Jurkat, Clone E6-1 (cell line): ENCODE measurements at regions not wholly inside any gene's neighbourhood (a gene's known extent, or its start where the extent isn't known, plus 50 kb on each side); places are given as distances from the start of the nearest gene placed in this dataset.

Source experiments
- DNase-seq: peaks from one replicate; pipeline ENCODE4 v3.0.0-alpha.2; 2011; ENCODE audit warnings: low read depth, low spot score
- H3K4me3 ChIP-seq: 2 replicates; pipeline ENCODE4 v1.5.1; 2011; ENCODE audit warnings: mild to moderate bottlenecking, low read length, control low read depth, moderate library complexity

DNA sequence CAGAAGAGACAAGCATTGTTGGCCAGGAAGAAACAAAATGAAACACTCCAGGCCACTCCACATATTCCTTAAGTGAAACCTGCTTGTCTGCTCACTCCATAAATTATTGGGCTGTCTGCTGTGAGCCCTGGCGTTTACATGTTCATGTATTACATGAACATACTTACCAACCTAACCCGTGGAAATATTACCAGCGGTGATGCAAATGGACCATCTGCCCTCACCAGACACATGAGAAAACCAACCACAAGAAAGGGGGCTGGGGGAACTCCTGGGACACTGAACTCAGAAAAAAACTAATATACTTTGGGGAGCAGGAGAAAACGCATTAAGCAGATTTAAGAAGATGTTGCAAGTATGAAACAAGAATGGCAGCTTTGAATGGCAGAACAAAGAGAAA lies 731.2 kb upstream of the IGFBP3 start:
- DNase-seq: no peak
- no peak overlapping the region for H3K4me3 ChIP-seq

DNA sequence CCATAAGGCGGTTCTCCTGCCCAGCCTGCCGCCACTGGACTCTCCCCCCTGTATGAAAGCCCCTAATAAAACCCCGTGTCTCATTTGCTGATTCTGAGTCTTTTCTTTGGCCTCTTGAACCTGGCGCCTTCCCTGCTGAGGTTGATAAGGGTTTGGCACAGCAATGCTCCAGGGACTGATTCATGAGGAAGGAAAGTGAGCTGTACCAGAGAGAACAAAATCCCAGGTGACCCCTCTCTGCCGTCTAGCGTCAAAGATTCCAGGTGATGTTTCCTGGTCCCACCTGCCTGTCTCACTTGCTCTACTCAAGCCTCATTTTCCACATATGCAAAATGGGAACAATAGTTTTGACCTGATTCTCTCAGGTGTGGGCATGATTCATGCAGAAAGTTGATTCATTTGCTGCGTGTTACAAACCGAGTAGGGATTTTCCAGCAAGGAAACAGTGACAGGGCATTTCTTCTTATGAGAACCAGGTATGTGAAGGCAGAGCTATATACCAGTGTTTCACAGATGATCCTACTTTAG lies 730.6 kb upstream of the IGFBP3 start:
- DNase-seq: no peak
- H3K4me3 ChIP-seq: no peak overlapping the region

DNA sequence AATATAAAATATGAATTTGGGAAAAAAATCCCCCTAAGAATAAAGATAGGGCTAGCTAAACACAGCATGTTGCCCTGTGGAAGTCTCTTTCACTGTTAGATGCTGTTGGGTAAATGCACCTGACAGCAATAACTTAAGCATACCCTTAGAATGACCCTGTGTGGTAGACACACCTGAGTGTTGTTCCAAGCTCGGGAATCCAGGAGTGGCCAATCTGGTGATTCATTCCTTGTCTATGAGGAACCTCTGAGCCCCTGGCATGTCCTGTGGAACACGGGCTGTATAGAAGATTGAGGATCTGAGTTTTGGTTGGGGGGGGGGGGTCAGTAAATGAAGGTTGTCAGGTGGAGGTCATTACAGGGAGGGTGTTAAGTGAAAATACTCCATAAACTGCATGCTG lies 730.0 kb upstream of the IGFBP3 start:
- DNase-seq: no peak
- H3K4me3 ChIP-seq: no peak overlapping the region

DNA sequence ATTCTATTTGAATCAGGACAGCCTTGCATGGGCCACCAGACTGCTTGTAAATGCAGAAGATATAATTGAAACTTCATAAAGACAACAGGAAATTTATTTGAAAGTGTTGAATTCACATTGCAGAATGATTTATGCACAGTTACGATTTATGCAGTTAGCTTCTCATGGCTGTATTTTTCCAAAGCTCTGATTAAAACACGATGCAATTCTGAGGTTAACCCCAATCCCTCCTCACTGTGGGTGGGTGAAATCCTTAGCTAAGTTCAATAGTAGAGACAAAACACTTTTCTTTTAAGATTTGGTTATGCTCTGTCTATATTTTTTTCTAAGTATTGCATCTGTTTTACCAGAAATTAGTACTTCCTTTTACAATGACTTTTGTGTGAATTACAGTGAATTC lies 728.8 kb upstream of the IGFBP3 start:
- H3K4me3 ChIP-seq: no peak overlapping the region
- DNase-seq: no peak

DNA sequence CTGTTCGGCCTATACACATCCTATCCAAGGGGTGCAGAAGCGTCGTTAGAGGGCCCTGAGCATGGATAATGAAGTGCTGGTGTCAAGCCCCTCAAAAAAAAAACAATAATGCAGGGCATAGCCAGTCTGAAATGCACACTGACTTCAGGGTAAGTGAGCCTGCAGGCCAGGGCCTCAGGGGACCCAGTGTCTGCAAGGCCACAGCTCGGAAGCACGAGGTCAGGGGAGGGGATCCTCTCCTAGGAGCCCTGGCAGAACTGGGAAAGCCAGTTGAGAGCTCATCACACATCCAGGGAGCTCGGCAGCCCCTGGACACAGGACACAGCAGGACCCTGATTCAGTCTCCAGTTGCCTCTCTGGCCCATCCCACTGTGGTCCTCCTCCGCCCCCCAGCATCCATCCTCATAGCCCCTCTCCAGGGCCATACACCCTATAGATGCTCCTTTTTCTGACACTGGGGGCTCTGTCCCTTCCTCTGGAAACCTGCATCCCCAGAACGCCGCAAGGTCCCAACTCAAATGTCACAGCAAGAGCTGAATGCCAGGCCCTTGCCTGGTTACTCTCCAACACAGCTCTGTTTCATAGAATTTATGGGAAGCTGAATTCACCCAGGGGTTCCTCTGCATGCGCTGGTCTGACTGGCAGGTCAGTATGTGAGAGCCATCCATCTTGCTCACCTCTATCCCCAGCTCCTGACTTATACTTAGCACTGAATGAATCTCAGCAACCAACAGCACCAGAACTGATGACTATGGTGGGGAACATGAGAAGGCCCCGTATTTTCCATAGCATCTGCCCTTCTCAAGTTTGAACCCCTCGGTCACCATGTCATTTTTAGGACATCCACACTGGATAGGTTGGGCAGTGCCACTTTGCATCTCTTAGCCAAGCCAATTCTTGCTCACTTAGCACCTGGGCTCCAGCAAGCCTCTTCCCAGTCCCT lies 717.0 kb upstream of the IGFBP3 start:
- no peak overlapping the region for H3K4me3 ChIP-seq
- DNase-seq: no peak

DNA sequence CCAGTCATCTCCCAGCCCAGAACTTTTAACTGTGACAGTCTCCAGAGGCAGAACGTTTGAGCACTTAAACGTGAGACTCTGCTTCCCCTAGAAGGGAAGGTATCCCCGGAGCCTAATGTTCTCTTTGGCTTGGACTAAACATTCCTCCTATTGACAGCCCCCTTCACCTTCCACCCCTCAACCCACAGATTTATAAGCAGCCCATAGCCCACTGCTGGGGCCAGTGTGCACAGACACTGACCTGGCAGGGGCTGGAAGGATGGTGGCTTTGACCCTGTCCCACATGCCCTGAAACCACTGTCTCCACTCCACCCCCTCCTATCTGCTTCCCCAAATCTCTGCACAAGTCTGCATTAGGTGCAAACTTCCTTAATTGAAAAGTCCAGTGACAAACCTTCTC lies 715.0 kb upstream of the IGFBP3 start:
- no peak overlapping the region for H3K4me3 ChIP-seq
- DNase-seq: no peak

DNA sequence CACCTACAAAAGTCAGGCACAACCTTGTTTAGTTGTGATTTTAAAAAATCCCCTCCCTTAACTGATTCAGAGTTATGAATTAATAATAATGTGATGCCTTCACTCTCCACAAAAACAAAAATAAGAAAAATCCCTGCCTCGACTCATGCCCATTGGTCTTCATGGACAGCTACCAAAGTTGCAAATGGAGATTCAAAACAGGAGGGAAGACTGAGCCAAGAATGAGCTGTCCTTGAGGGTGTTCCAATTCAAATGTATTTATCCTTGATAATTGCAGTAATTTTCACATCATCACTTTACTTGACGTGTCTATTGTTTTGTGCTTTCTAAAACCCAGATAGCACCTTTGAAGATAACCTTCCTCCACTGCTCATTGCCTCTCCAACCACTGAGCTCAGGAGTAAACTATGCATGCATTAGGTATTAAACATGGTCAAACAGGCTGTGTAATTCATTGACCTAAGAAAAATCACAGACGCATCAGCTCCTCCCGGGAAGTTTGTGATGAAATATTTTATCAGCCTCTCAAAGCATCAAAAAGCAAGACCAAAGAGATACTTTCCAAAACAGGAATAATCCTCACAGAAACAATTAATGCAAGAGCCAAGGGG lies 712.7 kb upstream of the IGFBP3 start:
- no peak for DNase-seq
- H3K4me3 ChIP-seq: no peak overlapping the region

DNA sequence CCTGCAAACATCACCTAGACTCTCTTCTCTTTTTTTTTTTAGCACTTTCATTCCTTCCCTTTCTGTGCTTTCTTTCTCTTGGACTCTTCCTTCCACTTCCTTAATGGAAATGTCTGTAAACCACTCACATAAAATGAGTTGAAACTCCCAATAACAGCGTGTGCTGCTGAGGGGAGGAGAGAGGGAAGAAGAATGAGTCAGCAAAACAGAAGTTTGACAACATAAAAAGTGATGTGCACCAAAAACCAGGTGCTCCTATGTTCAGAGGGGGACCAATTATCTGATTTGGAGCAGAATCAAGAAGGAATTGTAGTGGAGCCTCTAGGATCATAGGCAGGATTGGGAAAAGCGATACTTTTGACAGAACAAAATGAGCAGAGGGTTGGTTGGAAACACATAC lies 712.1 kb upstream of the IGFBP3 start:
- DNase-seq: no peak
- H3K4me3 ChIP-seq: no peak overlapping the region

DNA sequence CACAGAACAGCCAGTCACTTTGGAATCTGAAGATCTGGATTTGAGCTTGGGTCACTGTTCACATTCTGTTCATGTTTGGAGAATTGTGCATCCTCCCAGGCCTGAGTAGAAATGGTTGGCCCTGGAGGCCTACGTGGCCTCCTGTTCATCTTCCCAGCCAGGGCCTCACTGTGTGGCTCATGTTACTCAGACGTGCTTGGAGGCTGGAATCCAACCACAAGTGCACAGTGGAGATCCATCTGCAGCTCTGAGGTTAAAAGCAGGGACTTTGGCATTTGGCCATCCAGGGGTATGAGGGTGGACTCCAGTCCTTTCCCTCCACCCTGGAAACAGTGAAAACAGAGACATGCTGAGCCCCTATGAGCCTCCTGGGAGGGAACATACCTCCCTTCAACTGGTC lies 709.0 kb upstream of the IGFBP3 start:
- no peak overlapping the region for H3K4me3 ChIP-seq
- DNase-seq: no peak

DNA sequence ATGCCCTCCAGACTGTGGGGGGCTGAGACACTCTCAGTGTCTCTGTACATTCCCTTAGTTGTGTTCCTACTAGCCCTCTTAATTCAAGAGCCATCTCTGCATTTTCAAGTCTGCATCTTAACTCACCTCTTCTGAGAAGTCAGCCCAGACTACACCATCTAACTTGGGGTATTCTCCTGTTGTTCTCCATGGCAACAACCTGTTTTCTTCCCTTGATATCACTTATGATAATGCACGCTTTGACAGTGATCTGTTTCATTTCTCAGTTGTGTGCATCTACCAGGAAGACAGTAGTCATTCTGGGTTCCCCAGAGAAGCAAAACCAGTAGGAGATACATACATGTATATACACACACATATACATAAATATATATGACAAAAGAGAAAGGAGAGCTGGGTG lies 707.3 kb upstream of the IGFBP3 start:
- H3K4me3 ChIP-seq: no peak overlapping the region
- DNase-seq: no peak

DNA sequence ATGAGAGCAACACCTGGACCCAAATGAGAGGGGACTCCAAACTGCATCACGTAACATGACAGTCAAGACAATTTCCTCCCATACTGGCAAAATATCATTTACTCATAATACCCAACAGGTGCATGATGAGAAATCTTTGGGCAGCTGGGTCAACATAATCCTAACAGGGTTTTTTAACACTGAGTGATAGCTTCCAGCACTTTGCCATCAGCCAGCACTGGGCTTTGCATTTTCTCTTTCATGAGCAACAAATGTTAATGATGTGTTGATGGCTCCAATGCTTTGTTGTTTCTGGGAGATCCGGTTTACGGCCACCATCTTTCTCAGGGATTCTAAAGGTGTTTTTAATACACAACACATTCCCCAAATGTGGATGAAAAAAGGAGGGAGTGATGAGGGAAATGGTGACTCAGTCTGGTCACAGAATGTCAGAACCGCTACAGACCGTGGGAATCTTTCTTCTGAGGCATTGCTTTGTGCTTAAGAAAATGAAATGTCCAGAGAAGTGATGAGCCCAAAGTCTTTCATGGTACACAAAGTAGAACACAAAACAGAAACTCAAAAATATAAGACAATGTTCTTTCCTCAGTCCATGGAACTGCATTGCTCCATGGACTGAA lies 705.7 kb upstream of the IGFBP3 start:
- DNase-seq: no peak
- no peak overlapping the region for H3K4me3 ChIP-seq

DNA sequence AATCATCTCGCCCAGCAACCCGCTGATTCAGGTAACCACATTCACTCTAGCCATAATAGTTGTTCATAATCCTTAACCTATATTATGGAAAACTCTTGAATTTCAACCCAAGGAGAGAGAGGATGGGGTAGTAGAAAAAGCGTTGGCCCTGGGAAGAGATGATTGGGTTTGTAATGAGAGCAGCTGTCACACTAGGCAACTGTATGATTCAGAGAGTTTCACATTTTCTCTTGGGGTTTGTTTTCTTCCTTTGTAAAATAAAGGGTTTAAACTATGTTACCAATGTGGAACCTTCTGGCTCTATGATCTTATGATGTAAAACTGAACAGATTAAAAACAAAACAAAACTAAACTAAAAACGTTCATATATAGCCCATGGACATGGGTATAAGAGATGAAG lies 705.2 kb upstream of the IGFBP3 start:
- DNase-seq: no peak
- no peak overlapping the region for H3K4me3 ChIP-seq

DNA sequence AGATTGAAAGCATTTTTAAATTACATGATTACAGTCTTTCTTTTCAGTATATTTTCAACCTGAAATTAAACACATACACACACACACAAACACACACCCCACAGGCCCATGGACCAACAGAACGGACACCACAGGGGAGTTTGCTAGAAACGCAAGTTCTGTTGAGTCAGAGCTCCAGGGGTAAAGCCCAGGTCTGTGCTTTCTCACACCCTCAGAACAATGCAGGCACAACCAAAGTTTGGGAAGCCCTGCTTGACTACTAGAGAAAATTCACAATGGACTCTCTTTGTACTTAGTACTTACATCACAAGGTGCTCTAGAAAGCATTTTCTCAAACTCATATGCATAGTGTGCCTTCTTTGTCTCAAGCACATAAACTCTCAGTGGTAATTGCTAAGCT lies 704.0 kb upstream of the IGFBP3 start:
- DNase-seq: no peak
- no peak overlapping the region for H3K4me3 ChIP-seq

DNA sequence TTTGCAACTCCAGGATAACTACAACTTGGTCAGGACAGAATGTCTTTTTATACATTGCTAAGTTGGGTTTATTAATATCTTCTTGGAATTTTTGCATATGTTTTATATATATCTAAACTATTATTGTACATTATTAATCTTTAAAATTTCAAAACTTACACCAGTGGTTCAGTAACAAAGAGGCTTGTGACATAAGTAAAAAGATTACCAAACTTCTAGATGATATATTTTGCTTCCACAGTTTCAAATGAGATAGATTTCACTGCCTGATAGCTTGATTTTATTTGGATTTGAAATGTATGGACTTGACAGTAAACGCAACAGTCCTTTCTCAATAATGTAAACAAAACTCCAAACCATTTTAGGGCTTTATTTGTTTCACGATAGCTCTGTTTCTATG lies 701.2 kb upstream of the IGFBP3 start:
- H3K4me3 ChIP-seq: no peak overlapping the region
- DNase-seq: no peak

DNA sequence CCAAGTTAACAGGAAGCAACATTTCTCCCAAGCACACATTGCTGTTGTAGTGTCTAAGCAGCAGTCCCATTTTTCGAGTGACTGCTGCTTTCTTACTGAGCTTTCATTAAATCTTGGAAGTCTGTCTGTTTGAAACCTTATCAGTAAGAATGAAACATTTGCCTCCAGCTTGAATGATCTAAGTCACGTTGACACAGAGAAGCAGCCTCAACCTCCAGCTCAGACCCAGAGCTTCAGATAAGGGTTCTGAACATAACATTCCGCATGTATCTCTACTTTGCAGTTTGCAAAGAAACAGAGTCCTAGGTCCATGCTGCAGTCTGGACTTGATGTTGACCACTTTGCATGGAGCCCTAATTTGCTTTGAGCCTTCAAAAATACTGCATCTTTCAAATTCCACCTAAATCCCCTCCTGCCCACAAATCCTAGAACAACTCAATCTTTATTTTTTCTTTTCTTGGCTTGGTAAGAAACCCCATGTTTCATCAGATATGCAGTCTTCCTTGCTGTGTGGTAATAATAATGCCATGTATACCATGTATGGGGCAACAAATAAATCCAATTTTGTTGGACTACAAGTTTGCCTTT lies 698.7 kb upstream of the IGFBP3 start:
- DNase-seq: no peak
- no peak overlapping the region for H3K4me3 ChIP-seq

DNA sequence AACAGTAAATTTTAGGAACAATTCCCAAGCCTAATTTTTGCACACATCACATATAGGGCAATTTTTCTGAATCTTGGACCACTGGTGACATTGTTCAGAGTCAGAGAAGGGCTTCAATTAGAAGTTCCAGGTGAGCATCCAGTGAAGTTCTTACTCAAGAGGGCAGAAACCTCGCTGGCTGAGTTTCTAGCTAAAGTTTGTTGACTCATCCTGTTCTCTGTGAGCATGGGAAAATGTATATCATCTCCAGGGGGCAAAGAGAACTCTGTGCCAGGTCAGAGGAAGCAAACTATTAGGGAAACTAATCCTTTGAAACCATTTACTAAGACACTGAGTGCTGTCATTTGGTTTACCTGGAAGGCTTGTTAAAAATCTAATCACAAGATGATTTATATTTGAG lies 695.6 kb upstream of the IGFBP3 start:
- no peak for DNase-seq
- no peak overlapping the region for H3K4me3 ChIP-seq

DNA sequence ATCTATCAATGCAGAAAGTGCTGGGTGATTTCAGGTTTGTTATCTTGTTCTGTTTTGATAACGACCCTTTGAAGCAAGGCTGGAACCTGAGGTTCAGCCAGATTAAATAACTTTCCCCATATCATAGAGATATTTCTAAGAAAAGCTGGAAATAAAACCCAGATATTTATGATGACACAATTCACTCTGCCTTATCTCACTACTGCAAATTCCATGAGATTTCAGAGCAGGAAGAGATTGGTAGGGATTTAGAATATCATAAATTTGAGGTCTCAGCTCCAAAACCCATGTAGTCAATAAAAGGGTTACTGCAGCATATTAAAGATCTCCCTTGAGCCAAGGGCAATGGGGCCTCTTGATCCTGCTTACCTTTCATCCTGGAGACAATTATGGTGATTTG lies 692.5 kb upstream of the IGFBP3 start:
- DNase-seq: no peak
- no peak overlapping the region for H3K4me3 ChIP-seq

DNA sequence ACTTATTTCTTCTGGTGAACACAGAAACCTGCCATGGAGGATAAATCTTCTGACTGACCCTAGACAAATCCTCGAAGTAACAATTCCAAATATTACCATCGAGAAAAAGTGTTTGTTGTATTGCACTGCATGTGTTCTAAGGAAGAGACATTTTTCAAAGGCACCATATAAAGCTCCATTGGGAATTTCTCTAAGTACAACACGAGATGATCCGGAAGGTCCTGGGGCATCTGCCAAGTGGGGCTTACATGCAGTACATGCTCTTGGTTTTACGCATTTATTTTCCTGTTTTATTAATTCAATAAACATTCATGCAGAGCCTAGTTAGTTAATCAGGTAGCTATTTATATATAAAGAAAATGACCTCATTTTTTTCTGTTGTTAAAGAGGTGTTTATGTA lies 692.0 kb upstream of the IGFBP3 start:
- DNase-seq: no peak

DNA sequence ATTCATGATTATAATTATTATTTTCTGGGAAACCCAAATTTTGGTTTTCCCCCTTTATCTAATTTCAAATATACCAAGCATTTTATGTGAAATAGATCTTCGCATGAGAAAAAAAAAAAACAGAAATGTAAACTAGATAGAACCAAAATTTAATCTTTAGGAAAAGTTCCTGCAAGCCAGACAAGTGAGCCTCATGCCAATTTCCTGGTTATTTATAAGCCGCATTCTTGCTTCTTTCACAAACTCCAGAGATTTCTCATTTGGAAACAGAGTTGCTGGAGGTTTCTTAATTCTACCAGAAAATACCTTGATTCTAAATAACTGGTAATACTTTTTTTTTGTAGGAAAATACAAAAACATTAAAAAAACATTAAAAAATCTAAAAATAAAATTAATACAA lies 690.4 kb upstream of the IGFBP3 start:
- no peak for DNase-seq
- no peak overlapping the region for H3K4me3 ChIP-seq

More for the DNA sequence above, 692.0 kb upstream of the IGFBP3 start:
- H3K4me3 ChIP-seq: no peak overlapping the region

DNA sequence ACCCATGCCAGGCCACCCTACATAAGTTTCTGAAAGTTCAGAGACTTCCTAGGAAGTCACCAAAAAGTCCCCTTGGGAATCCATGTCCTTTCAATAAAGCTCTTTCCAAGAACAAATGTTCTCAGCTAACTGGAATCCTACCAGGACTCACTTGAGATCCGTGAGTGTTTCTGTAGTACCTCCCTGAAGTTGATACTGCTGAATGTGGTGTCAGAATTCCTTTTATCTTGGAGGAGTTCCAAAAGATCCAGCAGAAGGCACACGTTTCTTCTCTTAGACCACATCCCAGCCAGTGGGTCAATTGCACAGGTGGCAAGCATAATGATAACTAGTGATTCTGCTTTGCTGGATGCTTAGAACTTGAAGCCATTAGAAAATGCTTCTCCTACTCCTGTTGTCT lies 689.7 kb upstream of the IGFBP3 start:
- no peak for DNase-seq
- no peak overlapping the region for H3K4me3 ChIP-seq
